ENCODE measurements at regions not wholly inside any gene's neighbourhood (a gene's known extent, or its start where the extent isn't known, plus 50 kb on each side); places are given as distances from the start of the nearest gene placed in this dataset.

GRCh38 chr15:95973566-95974256 is 356.8 kb upstream of the NR2F2 start:
- TF ChIP-seq POLR2A (IDR thresholded peaks at IDR 0.05) (no peak), CTCF (IDR thresholded peaks at IDR 0.05) (no peak), POLR2AphosphoS5 (IDR thresholded peaks at IDR 0.05) (no peak)
